Brain microvascular endothelial cell (primary cell): ENCODE measurements at regions not wholly inside any gene's neighbourhood (a gene's known extent, or its start where the extent isn't known, plus 50 kb on each side); places are given as distances from the start of the nearest gene placed in this dataset.

Source experiments
- DNase-seq: peaks from one replicate; pipeline ENCODE4 v3.0.0-alpha.2; 2020
- H3K27ac ChIP-seq: fragments of 250-450 bp; sonication (Bioruptor Pico); 2 replicates; pipeline ENCODE4 v1.5.1; 2020; ENCODE audit warnings: mild to moderate bottlenecking, moderate library complexity
- H3K27me3 ChIP-seq: fragments of 250-450 bp; sonication (Bioruptor Pico); replicated peaks from 2 replicates; pipeline ENCODE4 v1.5.1; 2020; ENCODE audit warnings: mild to moderate bottlenecking
- H3K36me3 ChIP-seq: fragments of 250-450 bp; sonication (Bioruptor Pico); replicated peaks from 2 replicates; pipeline ENCODE4 v1.5.1; 2020; ENCODE audit warnings: mild to moderate bottlenecking
- H3K4me3 ChIP-seq: 2 replicates; pipeline ENCODE4 v1.5.1; 2011; ENCODE audit warnings: low read depth, mild to moderate bottlenecking, control low read depth, low read length, moderate library complexity
- CTCF ChIP-seq: IDR thresholded peaks from 2 replicates; pipeline ENCODE4 v1.5.1; 2011; ENCODE audit warnings: low read depth, mild to moderate bottlenecking, moderate library complexity, low read length, control low read depth, inconsistent platforms; ENCODE audit errors: missing control alignments
- in situ Hi-C: cut with HindIII; loops from 2 replicates; pipeline ENCODE4 v1.10.0; 2017; ENCODE audit warnings: low sequenced_read_pairs, low pct_ligation_motif_present

GRCh38 chr13:86660090-86660489, 860.9 kb upstream of the SLITRK6 start:
- Histone ChIP-seq H3K4me3 (no peak overlapping the region), H3K27ac (no peak overlapping the region)
- no peak for TF ChIP-seq CTCF

GRCh38 chr13:86665842-86666241, 866.6 kb upstream of the SLITRK6 start:
- Histone ChIP-seq H3K27ac (no peak overlapping the region), H3K4me3 (no peak overlapping the region), H3K27me3 (no peaks in the 10 kb centered on the region), H3K36me3 (no peaks in the 10 kb centered on the region)
- no peak for TF ChIP-seq CTCF
- in situ Hi-C loops, result no loop called here
- no peak for DNase-seq

More at GRCh38 chr13:86660090-86660489, 860.9 kb upstream of the SLITRK6 start:
- DNase-seq, result no peak
- no peaks in the 10 kb centered on the region for H3K27me3 ChIP-seq
- H3K36me3 ChIP-seq, result no peaks in the 10 kb centered on the region
- in situ Hi-C loops, result no loop called here

GRCh38 chr13:86673931-86674431, 874.8 kb upstream of the SLITRK6 start:
- DNase-seq, result no peak
- Histone ChIP-seq H3K27ac (no peak overlapping the region), H3K36me3 (no peaks in the 10 kb centered on the region), H3K27me3 (no peaks in the 10 kb centered on the region), H3K4me3 (no peak overlapping the region)
- in situ Hi-C loops, result no loop called here
- no peak for TF ChIP-seq CTCF

GRCh38 chr13:86681223-86681622, 882.0 kb upstream of the SLITRK6 start:
- no peak for TF ChIP-seq CTCF
- H3K27ac ChIP-seq, result no peak overlapping the region
- H3K4me3 ChIP-seq, result no peak overlapping the region
- no peak for DNase-seq
- H3K36me3 ChIP-seq, result no peaks in the 10 kb centered on the region
- H3K27me3 ChIP-seq, result no peaks in the 10 kb centered on the region
- in situ Hi-C loops, result no loop called here

- H3K27me3 ChIP-seq, result no peaks in the 10 kb centered on the region
- H3K4me3 ChIP-seq, result no peak overlapping the region
- no peak for TF ChIP-seq CTCF
- in situ Hi-C loops, result no loop called here
- DNase-seq, result no peak
- no peak overlapping the region for H3K27ac ChIP-seq
- H3K36me3 ChIP-seq, result no peaks in the 10 kb centered on the region
Observed at GRCh38 chr13:86684402-86684801, 885.2 kb upstream of the SLITRK6 start.

- TF ChIP-seq CTCF, result no peak
Observed at GRCh38 chr13:86689911-86690310, 890.7 kb upstream of the SLITRK6 start.

More at GRCh38 chr13:86689911-86690310, 890.7 kb upstream of the SLITRK6 start:
- no peak for DNase-seq
- Histone ChIP-seq H3K4me3 (no peak overlapping the region), H3K36me3 (no peaks in the 10 kb centered on the region), H3K27ac (no peak overlapping the region), H3K27me3 (no peaks in the 10 kb centered on the region)
- in situ Hi-C loops, result no loop called here
